Lower leg skin (tissue), 4 donors: ENCODE measurements at regions not wholly inside any gene's neighbourhood (a gene's known extent, or its start where the extent isn't known, plus 50 kb on each side); places are given as distances from the start of the nearest gene placed in this dataset.

Source experiments
- DNase-seq, 2 donors: peaks; one replicate each; pipeline ENCODE4 v3.0.0-alpha.2; 2019; ENCODE audit warnings: low spot score in 2 of 2
- H3K4me3 ChIP-seq: fragments of 200-600 bp; sonication (generic); 2 replicates; pipeline ENCODE4 v1.5.1; 2017; ENCODE audit warnings: mild to moderate bottlenecking, low read depth; ENCODE audit not compliant: poor library complexity, severe bottlenecking
- POLR2A ChIP-seq, 2 donors: fragments of 450-650 bp; IDR thresholded peaks; one replicate each; pipeline ENCODE4 v1.6.1; 2016 to 2017; ENCODE audit warnings: antibody characterized with exemption in 2 of 2, mild to moderate bottlenecking in 1 of 2, moderate library complexity in 1 of 2
- WGBS, 2 donors: methylation state at CpG; one replicate each; pipeline ENCODE4 v1.1.5; 2018; 5-methylcytosine and 5-hydroxymethylcytosine counted together
- intact Hi-C: fragments of 100-400 bp; cut with DNase I; formaldehyde crosslinking; loops from one replicate; pipeline ENCODE4 v1.15.0; 2023; ENCODE audit warnings: low total_unique reads
- TF ChIP-seq, protein P1 (sequence below), 3 donors: fragments of 450-650 bp; IDR thresholded peaks; one replicate each; pipeline ENCODE4 v1.5.1; 2016; ENCODE audit warnings: antibody characterized with exemption in 3 of 3, mild to moderate bottlenecking in 3 of 3, moderate library complexity in 2 of 3

DNA sequence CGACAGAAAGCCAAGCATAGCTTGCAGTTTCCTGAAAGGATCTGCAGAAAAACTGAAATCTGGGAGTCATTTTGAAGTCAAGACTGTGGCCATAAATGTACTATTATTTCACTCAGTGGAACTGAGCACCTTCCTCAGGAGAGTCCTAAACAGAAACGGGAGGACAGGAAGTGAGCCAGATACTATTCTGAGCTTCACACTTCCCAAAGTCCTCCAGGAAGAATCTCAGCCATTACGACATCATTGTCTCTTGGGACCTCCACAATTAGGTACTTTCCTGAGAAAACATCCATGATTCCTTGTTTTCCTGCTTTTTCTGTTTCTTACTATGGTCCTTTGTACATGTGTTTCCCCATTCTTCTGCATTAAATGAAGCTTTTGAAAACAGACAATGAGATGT is 299.2 kb upstream of the USP25 start:
- intact Hi-C loops, result no loop called here
- TF ChIP-seq, protein P1, sequence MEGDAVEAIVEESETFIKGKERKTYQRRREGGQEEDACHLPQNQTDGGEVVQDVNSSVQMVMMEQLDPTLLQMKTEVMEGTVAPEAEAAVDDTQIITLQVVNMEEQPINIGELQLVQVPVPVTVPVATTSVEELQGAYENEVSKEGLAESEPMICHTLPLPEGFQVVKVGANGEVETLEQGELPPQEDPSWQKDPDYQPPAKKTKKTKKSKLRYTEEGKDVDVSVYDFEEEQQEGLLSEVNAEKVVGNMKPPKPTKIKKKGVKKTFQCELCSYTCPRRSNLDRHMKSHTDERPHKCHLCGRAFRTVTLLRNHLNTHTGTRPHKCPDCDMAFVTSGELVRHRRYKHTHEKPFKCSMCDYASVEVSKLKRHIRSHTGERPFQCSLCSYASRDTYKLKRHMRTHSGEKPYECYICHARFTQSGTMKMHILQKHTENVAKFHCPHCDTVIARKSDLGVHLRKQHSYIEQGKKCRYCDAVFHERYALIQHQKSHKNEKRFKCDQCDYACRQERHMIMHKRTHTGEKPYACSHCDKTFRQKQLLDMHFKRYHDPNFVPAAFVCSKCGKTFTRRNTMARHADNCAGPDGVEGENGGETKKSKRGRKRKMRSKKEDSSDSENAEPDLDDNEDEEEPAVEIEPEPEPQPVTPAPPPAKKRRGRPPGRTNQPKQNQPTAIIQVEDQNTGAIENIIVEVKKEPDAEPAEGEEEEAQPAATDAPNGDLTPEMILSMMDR (IDR thresholded peaks at IDR 0.05), result no peak
- no peak for TF ChIP-seq POLR2A (IDR thresholded peaks at IDR 0.05)
- WGBS, 2 donors, result 36 to 51% methylated on average over 3 of the region's 3 CpGs
- DNase-seq, result no peak
- H3K4me3 ChIP-seq, result no peak overlapping the region

DNA sequence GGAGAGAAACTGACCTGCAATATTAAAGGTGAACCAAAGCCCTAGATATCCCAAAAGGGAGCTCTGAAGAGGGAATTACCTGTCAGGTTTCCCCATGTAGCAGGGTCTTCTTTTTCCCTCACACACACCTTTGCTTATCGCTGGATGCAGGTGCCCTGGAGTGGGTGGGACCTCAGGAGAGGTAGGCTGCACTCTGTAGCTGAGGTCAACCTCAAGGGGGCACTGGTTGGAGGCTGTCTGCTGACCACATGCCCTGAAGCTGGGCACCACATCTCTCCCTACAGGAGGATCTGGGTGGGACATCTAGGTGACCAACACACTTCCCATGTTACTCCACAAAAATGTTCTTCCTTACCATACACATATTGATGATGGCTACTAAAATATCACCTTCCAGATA is 298.7 kb upstream of the USP25 start:
- H3K4me3 ChIP-seq, result no peak overlapping the region
- no peak for DNase-seq
- intact Hi-C loops, result no loop called here
- 94 to 100% methylated on average over 1 of the region's 1 CpG for WGBS, 2 donors
- no peak for TF ChIP-seq POLR2A (IDR thresholded peaks at IDR 0.05)
- TF ChIP-seq, protein P1 (IDR thresholded peaks at IDR 0.05), result no peak

GRCh38 chr21:15433091-15433490 is 296.7 kb upstream of the USP25 start:
- H3K4me3 ChIP-seq, result no peak overlapping the region
- WGBS, 2 donors, result 82% methylated on average over 4 of the region's 4 CpGs
- intact Hi-C loops, result no loop called here
- TF ChIP-seq POLR2A (IDR thresholded peaks at IDR 0.05), result no peak
- TF ChIP-seq, protein P1 (IDR thresholded peaks at IDR 0.05), result no peak
- no peak for DNase-seq

DNA sequence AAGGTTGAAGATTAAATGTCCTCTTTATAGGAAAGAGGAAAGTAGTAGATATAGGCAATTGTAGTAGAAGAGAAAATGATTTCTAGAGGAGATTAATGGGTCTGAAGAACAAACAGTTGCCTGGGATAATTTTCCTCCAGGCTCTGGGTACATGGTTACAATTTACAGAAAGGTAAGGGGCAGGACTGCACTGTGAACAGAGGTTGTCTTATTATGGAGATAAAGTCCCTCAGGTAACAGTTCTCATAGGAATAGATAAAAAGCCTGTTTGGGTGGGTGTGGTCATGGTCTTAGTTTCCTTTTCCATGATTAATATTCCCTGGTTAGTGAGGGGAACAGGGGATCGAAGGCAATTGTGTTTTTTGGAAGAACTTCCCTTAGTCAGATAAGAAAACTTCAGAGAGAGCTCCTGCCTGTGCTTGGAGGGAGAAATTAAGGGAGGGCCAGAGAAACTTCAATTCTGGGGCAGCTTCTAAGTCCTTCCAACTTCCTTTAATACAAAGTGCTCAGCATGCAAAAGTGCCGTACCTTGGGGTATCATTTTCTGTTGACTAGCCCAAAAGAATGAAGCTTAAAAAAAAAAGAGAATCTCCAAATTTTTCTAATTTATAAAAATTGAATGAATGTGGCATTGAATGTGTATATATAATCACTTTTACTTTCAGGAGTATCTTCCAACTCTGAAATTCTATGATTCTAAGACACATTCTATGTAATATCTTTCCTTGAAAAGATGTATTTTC is 295.4 kb upstream of the USP25 start:
- 92 to 96% methylated on average over 2 of the region's 2 CpGs for WGBS, 2 donors
- no peak for DNase-seq
- intact Hi-C loops, result no loop called here
- no peak overlapping the region for H3K4me3 ChIP-seq
- TF ChIP-seq POLR2A (IDR thresholded peaks at IDR 0.05), result no peak
- TF ChIP-seq, protein P1 (IDR thresholded peaks at IDR 0.05), result no peak

DNA sequence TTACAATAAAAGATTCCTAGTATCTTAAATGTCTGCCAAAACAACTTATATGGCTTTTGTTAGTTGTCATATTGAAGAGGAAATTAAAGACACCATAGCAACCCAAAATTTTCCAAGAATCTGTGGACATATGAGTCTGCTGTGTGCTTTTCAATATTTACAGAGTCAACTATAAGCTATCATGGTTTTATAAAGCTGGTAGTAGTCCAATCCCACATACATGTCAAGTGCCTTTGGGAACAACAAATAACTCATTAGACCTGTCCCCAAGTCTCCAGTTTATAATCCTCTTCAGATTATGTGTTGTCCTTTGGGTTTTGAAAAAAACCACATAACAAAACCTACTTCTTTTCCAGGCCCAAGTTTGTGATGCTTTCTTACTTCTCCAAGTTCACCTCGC is 293.8 kb upstream of the USP25 start:
- DNase-seq, result no peak
- no peak overlapping the region for H3K4me3 ChIP-seq
- intact Hi-C loops, result no loop called here
- TF ChIP-seq, protein P1 (IDR thresholded peaks at IDR 0.05), result no peak
- no peak for TF ChIP-seq POLR2A (IDR thresholded peaks at IDR 0.05)
- 73 to 82% methylated on average over 1 of the region's 1 CpG for WGBS, 2 donors

GRCh38 chr21:15437883-15438282 is 291.9 kb upstream of the USP25 start:
- TF ChIP-seq, protein P1 (IDR thresholded peaks at IDR 0.05), result no peak
- no peak for TF ChIP-seq POLR2A (IDR thresholded peaks at IDR 0.05)
- DNase-seq, result no peak
- H3K4me3 ChIP-seq, result no peak overlapping the region
- intact Hi-C loops, result no loop called here
- WGBS, 2 donors, result 37 to 39% methylated on average over 2 of the region's 2 CpGs
